H9 (cell line): ENCODE measurements at regions not wholly inside any gene's neighbourhood (a gene's known extent, or its start where the extent isn't known, plus 50 kb on each side); places are given as distances from the start of the nearest gene placed in this dataset.

Experiments used
- DNase-seq: peaks from one replicate; pipeline ENCODE4 v3.0.0-alpha.2; 2017
- H2AFZ ChIP-seq: one replicate; pipeline ENCODE4 v1.6.1; 2013; ENCODE audit warnings: mild to moderate bottlenecking, low read length, control low read depth, moderate library complexity
- H2AK5ac ChIP-seq: 2 replicates; pipeline ENCODE4 v1.6.1; 2013; ENCODE audit warnings: low read length, control low read depth, mixed read lengths; ENCODE audit not compliant: insufficient read length
- H2BK120ac ChIP-seq: one replicate; pipeline ENCODE4 v1.6.1; 2013; ENCODE audit warnings: low read depth, mild to moderate bottlenecking, low read length, control low read depth, inconsistent platforms; ENCODE audit not compliant: poor library complexity, severe bottlenecking
- H2BK12ac ChIP-seq: 2 replicates; pipeline ENCODE4 v1.6.1; 2013; ENCODE audit warnings: low read length, control low read depth, mixed read lengths, low read depth; ENCODE audit not compliant: insufficient read length
- H2BK15ac ChIP-seq: 2 replicates; pipeline ENCODE4 v1.6.1; 2013; ENCODE audit warnings: low read depth, low read length, control low read depth
- H2BK20ac ChIP-seq: one replicate; pipeline ENCODE4 v1.6.1; 2013; ENCODE audit warnings: low read depth, mild to moderate bottlenecking, low read length, control low read depth, inconsistent platforms; ENCODE audit not compliant: poor library complexity, severe bottlenecking
- H2BK5ac ChIP-seq: 2 replicates; pipeline ENCODE4 v1.6.1; 2013; ENCODE audit warnings: low read length, control low read depth, mixed read lengths; ENCODE audit not compliant: insufficient read length
- H3K14ac ChIP-seq: 2 replicates; pipeline ENCODE4 v1.6.1; 2013; ENCODE audit warnings: low read length, control low read depth; ENCODE audit not compliant: insufficient read depth
- H3K18ac ChIP-seq: 2 replicates; pipeline ENCODE4 v1.6.1; 2013; ENCODE audit warnings: low read depth, mild to moderate bottlenecking, mixed read lengths, low read length, control low read depth; ENCODE audit not compliant: insufficient read length
- H3K23ac ChIP-seq: 2 replicates; pipeline ENCODE4 v1.6.1; 2013; ENCODE audit warnings: low read length, control low read depth, mixed read lengths, low read depth; ENCODE audit not compliant: insufficient read length
- H3K23me2 ChIP-seq: 2 replicates; pipeline ENCODE4 v1.6.1; 2013; ENCODE audit warnings: low read depth, mild to moderate bottlenecking, mixed read lengths, low read length, control low read depth; ENCODE audit not compliant: insufficient read length, poor library complexity, severe bottlenecking
- H3K27ac ChIP-seq: 2 replicates; pipeline ENCODE4 v1.5.1; 2013; ENCODE audit warnings: low read length, control low read depth, mixed read lengths, low read depth; ENCODE audit not compliant: insufficient read length
- H3K27me3 ChIP-seq: 2 replicates; pipeline ENCODE4 v1.6.1; 2013; ENCODE audit warnings: low read length, control low read depth, inconsistent platforms; ENCODE audit not compliant: insufficient read depth
- H3K4ac ChIP-seq: 2 replicates; pipeline ENCODE4 v1.6.1; 2013; ENCODE audit warnings: low read depth, mild to moderate bottlenecking, control low read depth, inconsistent platforms, low read length, moderate library complexity
- H3K4me1 ChIP-seq: 2 replicates; pipeline ENCODE4 v1.6.1; 2013; ENCODE audit warnings: low read length, control low read depth, inconsistent platforms; ENCODE audit not compliant: insufficient read depth
- H3K4me2 ChIP-seq: 2 replicates; pipeline ENCODE4 v1.6.1; 2013; ENCODE audit warnings: low read length, control low read depth, mixed read lengths; ENCODE audit not compliant: insufficient read length, insufficient read depth
- H3K56ac ChIP-seq: 2 replicates; pipeline ENCODE4 v1.6.1; 2013; ENCODE audit warnings: low read depth, mild to moderate bottlenecking, mixed read lengths, low read length, control low read depth; ENCODE audit not compliant: insufficient read length
- H3K79me1 ChIP-seq: 2 replicates; pipeline ENCODE4 v1.6.1; 2013; ENCODE audit warnings: low read depth, mild to moderate bottlenecking, moderate library complexity, low read length, control low read depth, inconsistent platforms; ENCODE audit not compliant: insufficient read depth, poor library complexity, severe bottlenecking
- H3K79me2 ChIP-seq: 2 replicates; pipeline ENCODE4 v1.6.1; 2013; ENCODE audit warnings: low read length, control low read depth, inconsistent platforms; ENCODE audit not compliant: insufficient read depth
- H3K9ac ChIP-seq: 2 replicates; pipeline ENCODE4 v1.6.1; 2013; ENCODE audit warnings: low read length, control low read depth, mixed read lengths; ENCODE audit not compliant: insufficient read length; ENCODE audit errors: extremely low read depth
- H3K9me3 ChIP-seq: one replicate; pipeline ENCODE4 v1.6.1; 2013; ENCODE audit warnings: low read depth, low read length, inconsistent platforms; ENCODE audit not compliant: control insufficient read depth
- H3T11ph ChIP-seq: one replicate; pipeline ENCODE4 v1.6.1; 2013; ENCODE audit warnings: mild to moderate bottlenecking, low read length, control low read depth, inconsistent platforms
- H4K20me1 ChIP-seq: one replicate; pipeline ENCODE4 v1.6.1; 2013; ENCODE audit not compliant: control insufficient read depth, insufficient read length, insufficient read depth
- H4K5ac ChIP-seq: 2 replicates; pipeline ENCODE4 v1.6.1; 2013; ENCODE audit warnings: low read depth, mild to moderate bottlenecking, mixed read lengths, low read length, control low read depth; ENCODE audit not compliant: insufficient read length
- H4K8ac ChIP-seq: replicated peaks from 2 replicates; pipeline ENCODE4 v1.6.1; 2013; ENCODE audit warnings: low read length, control low read depth, mixed read lengths, low read depth; ENCODE audit not compliant: insufficient read length
- H4K91ac ChIP-seq: 2 replicates; pipeline ENCODE4 v1.6.1; 2013; ENCODE audit warnings: low read depth, mild to moderate bottlenecking, moderate library complexity, mixed read lengths, low read length, control low read depth; ENCODE audit not compliant: insufficient read length
- H3K27ac Mint-ChIP-seq, 3 experiments: 2 replicates in 2 of 3; 3 replicates in 1 of 3; pipeline ENCODE4 v1.8.0; 2020 to 2021; ENCODE audit warnings: mixed read lengths in 3 of 3, mild to moderate bottlenecking in 1 of 3, moderate library complexity in 1 of 3
- H3K27me3 Mint-ChIP-seq: 2 replicates; pipeline ENCODE4 v1.8.0; 2021; ENCODE audit warnings: low read depth, mild to moderate bottlenecking, moderate library complexity, mixed read lengths
- H3K36me3 Mint-ChIP-seq, 3 experiments: 2 replicates in 2 of 3; 3 replicates in 1 of 3; pipeline ENCODE4 v1.8.0; 2020 to 2021; ENCODE audit warnings: low read depth in 3 of 3, mixed read lengths in 3 of 3; ENCODE audit not compliant: insufficient read depth in 1 of 3
- H3K4me1 Mint-ChIP-seq, 2 experiments: 2 replicates each; pipeline ENCODE4 v1.8.0; 2020; ENCODE audit warnings: mixed read lengths in 2 of 2
- H3K4me3 Mint-ChIP-seq, 2 experiments: 2 replicates in 1 of 2; 3 replicates in 1 of 2; pipeline ENCODE4 v1.8.0; 2020 to 2021; ENCODE audit warnings: mild to moderate bottlenecking in 2 of 2, mixed read lengths in 2 of 2, moderate library complexity in 1 of 2
- H3K9me3 Mint-ChIP-seq, 2 experiments: 2 replicates in 1 of 2; 3 replicates in 1 of 2; pipeline ENCODE4 v1.8.0; 2020; ENCODE audit warnings: mild to moderate bottlenecking in 2 of 2, mixed read lengths in 2 of 2, moderate library complexity in 1 of 2
- WGBS: extraction: QIAGEN DNeasy Blood & Tissue Kit; methylation state at CpG from one replicate; pipeline ENCODE4 v1.1.7; 2013; ENCODE audit warnings: missing lambda C conversion rate, low lambda C conversion rate, mixed read lengths; ENCODE audit not compliant: insufficient read length; ENCODE audit errors: extremely low coverage; 5-methylcytosine and 5-hydroxymethylcytosine counted together
- TF ChIP-seq, protein P1 (sequence below): fragments of 200-600 bp; sonication (generic); conservative IDR thresholded peaks from 3 replicates; pipeline ENCODE4 v1.8.0; 2021; ENCODE audit warnings: antibody characterized with exemption, mild to moderate bottlenecking

DNA sequence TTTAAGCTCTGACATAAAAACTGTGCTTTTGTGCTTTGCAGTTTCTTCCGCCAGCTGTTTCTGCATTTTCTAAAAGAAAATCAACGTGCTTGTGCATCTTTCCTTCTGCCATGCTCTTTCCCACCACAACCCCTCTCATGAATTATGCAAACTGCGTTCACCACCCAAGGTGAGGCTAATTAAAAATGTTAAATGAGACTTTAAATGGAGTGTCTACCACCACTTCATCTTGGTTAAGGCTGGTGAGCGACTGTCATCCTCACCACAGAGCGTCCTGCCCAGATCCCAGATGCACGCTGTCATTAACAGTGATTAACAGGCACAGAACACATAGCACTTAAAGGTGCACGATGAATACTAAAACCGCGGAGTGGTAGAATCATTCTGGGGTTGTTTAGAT lies 250.5 kb upstream of the RAB6C start:
- H3K27ac ChIP-seq: no peak overlapping the region
- no peak for DNase-seq
- H3K79me2 ChIP-seq: no peaks in the 10 kb centered on the region
- no peaks in the 10 kb centered on the region for H3K9me3 ChIP-seq
- H3K18ac ChIP-seq: no peak overlapping the region
- H2BK12ac ChIP-seq: no peak overlapping the region
- H2BK120ac ChIP-seq: no peak overlapping the region
- no CpG with 5 or more reads among the region's 9 CpGs for WGBS
- no peak overlapping the region for H3K9ac ChIP-seq
- no peaks in the 10 kb centered on the region for H3K23me2 ChIP-seq
- no peak overlapping the region for H3T11ph ChIP-seq
- no peak overlapping the region for H3K4me3 Mint-ChIP-seq
- H3K56ac ChIP-seq: no peak overlapping the region
- no peak overlapping the region for H3K23ac ChIP-seq
- H3K4me1 Mint-ChIP-seq: peaks cover 6% of the 10 kb centered on the region in 2 experiments
- no peak overlapping the region for H3K27ac Mint-ChIP-seq
- no peak overlapping the region for H2BK5ac ChIP-seq
- H2AFZ ChIP-seq: no peak overlapping the region
- H3K4ac ChIP-seq: no peak overlapping the region
- H3K9me3 Mint-ChIP-seq: no peaks in the 10 kb centered on the region
- no peak overlapping the region for H2BK15ac ChIP-seq
- no peak overlapping the region for H2BK20ac ChIP-seq
- no peaks in the 10 kb centered on the region for H3K79me1 ChIP-seq
- no peaks in the 10 kb centered on the region for H3K27me3 Mint-ChIP-seq
- H4K5ac ChIP-seq: no peak overlapping the region
- H3K27me3 ChIP-seq: no peaks in the 10 kb centered on the region
- no peak overlapping the region for H4K8ac ChIP-seq
- no peak overlapping the region for H3K14ac ChIP-seq
- H2AK5ac ChIP-seq: no peak overlapping the region
- no peaks in the 10 kb centered on the region for H3K36me3 Mint-ChIP-seq
- H4K91ac ChIP-seq: no peak overlapping the region
- no peak overlapping the region for H3K4me2 ChIP-seq
- H3K4me1 ChIP-seq: no peaks in the 10 kb centered on the region
- TF ChIP-seq, protein P1, sequence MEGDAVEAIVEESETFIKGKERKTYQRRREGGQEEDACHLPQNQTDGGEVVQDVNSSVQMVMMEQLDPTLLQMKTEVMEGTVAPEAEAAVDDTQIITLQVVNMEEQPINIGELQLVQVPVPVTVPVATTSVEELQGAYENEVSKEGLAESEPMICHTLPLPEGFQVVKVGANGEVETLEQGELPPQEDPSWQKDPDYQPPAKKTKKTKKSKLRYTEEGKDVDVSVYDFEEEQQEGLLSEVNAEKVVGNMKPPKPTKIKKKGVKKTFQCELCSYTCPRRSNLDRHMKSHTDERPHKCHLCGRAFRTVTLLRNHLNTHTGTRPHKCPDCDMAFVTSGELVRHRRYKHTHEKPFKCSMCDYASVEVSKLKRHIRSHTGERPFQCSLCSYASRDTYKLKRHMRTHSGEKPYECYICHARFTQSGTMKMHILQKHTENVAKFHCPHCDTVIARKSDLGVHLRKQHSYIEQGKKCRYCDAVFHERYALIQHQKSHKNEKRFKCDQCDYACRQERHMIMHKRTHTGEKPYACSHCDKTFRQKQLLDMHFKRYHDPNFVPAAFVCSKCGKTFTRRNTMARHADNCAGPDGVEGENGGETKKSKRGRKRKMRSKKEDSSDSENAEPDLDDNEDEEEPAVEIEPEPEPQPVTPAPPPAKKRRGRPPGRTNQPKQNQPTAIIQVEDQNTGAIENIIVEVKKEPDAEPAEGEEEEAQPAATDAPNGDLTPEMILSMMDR: no peak
- H4K20me1 ChIP-seq: no peaks in the 10 kb centered on the region
